Breast epithelium (tissue), 3 donors: ENCODE measurements at regions not wholly inside any gene's neighbourhood (a gene's known extent, or its start where the extent isn't known, plus 50 kb on each side); places are given as distances from the start of the nearest gene placed in this dataset.

Experiments
- POLR2A ChIP-seq: fragments of 450-650 bp; IDR thresholded peaks from one replicate; pipeline ENCODE4 v1.6.1; 2016; ENCODE audit warnings: antibody characterized with exemption, mild to moderate bottlenecking, moderate library complexity
- TF ChIP-seq, protein P1 (sequence below), 3 donors: fragments of 450-650 bp; IDR thresholded peaks; one replicate each; pipeline ENCODE4 v1.5.1; 2016 to 2017; ENCODE audit warnings: antibody characterized with exemption in 3 of 3, mild to moderate bottlenecking in 3 of 3, moderate library complexity in 3 of 3

DNA sequence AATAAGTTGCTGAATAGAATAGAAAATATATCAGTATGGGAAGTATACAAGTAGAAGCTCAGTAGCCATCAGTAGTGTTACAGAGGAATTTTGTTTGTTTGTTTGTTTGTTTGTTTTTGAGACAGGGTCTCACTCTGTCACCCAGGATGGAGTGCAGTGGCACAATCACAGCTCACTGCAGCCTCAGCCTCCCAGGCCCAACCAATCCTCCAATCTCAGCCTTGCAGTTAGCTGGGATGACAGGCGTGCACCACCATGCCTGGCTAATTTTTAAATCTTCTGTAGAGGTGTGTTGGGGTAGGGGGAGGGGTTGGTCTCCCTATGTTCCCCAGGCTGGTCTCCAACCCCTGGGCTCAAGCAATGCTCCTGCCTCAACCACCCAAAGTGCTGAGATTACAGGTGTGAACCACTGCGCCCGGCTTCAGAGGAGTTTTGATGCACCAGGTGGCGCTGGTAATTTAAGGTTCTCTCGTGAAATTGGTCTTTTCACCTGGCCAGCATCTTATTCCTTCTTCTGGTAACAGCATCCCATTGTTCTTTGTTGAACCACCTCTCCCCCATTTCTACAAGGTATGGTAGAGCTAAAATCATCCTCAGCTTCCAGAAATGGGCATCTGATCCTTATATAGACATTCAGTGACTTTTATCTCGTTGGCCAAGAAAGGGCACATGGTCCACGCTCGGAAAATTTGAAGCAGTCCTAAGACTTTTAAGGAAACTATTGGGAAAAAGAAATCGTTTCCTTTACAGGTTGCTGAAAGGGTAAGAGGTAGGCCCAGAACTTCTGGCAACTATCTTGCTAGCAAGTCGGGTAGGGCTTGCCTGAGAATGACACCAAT lies 157.1 kb downstream of the ARRDC3 start:
- TF ChIP-seq, protein P1, sequence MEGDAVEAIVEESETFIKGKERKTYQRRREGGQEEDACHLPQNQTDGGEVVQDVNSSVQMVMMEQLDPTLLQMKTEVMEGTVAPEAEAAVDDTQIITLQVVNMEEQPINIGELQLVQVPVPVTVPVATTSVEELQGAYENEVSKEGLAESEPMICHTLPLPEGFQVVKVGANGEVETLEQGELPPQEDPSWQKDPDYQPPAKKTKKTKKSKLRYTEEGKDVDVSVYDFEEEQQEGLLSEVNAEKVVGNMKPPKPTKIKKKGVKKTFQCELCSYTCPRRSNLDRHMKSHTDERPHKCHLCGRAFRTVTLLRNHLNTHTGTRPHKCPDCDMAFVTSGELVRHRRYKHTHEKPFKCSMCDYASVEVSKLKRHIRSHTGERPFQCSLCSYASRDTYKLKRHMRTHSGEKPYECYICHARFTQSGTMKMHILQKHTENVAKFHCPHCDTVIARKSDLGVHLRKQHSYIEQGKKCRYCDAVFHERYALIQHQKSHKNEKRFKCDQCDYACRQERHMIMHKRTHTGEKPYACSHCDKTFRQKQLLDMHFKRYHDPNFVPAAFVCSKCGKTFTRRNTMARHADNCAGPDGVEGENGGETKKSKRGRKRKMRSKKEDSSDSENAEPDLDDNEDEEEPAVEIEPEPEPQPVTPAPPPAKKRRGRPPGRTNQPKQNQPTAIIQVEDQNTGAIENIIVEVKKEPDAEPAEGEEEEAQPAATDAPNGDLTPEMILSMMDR (IDR thresholded peaks at IDR 0.05), result peak in 2 of 3 donors; percentile 21 to 36
- TF ChIP-seq POLR2A, result no peak
